Bone marrow (tissue), 2 donors: ENCODE measurements at regions not wholly inside any gene's neighbourhood (a gene's known extent, or its start where the extent isn't known, plus 50 kb on each side); places are given as distances from the start of the nearest gene placed in this dataset.

Experiments
- DNase-seq, 2 donors: peaks; one replicate each; lab custom pipeline; 2025; lab: John Stamatoyannopoulos, UW

DNA sequence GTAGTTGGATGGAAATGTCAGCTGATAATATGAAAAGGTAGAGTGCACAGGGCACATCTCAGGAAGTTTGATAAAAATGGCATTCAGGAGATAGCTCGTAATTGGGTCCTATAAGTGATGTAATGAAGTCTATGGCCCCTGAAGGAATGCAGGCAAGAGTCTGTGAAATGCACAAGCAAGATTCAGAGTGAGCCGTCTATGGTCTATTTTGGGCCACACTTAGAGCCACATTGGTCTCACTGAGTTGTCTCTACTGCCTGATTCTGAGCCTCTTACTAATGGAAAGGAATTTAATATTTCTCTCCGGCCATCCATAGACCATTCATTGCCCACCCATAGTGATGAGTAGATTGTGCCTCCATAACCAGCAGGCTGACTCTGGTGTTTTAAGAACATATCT, 111.3 kb upstream of the KCNN2 start:
- no peak for DNase-seq

GRCh38 chr5:114252226-114252625, 109.6 kb upstream of the KCNN2 start:
- no peak for DNase-seq

- no peak for DNase-seq
Measured at GRCh38 chr5:114255260-114255659, 106.6 kb upstream of the KCNN2 start.

DNA sequence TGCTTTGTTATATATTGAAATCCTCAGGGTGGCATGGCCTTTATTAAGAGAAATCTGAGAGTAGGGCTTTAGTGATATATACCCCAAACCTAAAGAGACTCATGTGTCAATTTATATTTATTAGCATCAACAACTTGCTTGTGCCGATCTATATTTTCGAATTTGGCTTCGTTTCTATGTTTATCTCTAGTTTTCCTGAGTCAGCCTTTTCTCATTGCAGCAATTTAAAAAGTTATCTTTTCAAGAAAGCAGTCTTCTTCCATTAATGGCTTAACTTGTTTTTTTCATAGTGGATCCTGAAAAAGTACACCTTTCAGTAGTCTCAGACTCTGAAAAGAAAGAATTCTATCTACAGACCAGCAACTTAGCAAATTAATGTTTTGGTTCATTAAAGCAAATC, 99.9 kb upstream of the KCNN2 start:
- DNase-seq, result no peak

DNA sequence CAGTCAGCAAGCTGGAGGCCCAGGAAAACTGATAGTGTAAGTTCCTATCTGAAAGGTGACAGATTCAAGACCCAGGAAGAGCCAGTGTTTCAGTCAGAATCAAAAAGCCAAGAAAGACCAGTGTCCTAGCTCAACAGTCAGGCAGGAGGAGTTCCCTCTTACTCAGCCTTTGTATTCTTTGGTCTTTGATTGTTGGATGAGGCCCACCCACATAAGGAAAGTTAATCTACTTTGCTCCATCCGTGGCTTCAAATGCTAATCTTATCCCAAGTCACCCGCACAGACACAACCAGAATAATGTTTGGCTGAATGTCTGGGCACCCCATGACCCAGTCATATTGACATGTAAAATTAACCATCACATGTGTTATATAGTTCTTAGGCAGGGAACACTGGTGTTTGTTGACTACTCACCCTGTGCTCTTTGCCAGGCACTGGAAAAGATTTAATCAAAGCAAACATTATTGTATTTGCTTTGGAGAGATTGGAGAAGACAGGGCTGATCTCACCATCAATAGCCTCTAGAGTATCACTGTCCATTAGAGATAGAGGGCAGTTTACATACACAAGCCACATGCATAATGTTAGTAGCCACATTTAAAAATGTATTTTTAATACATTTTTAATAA, 96.3 kb upstream of the KCNN2 start:
- DNase-seq, result no peak

GRCh38 chr5:114266374-114266773, 95.5 kb upstream of the KCNN2 start:
- DNase-seq, result no peak

DNA sequence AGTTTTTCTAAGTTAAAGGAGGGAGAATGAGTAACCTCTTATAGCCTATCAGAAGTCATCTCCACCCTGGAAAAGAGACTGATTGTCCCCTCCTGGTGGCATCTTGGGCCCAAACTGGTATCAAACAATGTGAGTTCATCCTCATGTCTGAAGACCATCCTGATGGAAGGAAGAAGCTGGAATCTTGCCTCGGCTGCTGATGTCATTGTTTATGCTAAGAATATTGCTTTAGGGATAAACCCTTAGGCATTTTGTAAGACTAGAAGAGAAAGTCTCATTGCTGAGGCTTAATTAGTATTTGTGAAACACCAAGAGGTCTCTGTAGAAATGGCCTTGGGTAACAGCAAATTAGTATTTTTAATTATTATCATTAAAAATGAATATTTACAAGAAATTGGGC, 65.7 kb upstream of the KCNN2 start:
- DNase-seq, result no peak

GRCh38 chr5:114297915-114298314, 64.0 kb upstream of the KCNN2 start:
- no peak for DNase-seq

DNA sequence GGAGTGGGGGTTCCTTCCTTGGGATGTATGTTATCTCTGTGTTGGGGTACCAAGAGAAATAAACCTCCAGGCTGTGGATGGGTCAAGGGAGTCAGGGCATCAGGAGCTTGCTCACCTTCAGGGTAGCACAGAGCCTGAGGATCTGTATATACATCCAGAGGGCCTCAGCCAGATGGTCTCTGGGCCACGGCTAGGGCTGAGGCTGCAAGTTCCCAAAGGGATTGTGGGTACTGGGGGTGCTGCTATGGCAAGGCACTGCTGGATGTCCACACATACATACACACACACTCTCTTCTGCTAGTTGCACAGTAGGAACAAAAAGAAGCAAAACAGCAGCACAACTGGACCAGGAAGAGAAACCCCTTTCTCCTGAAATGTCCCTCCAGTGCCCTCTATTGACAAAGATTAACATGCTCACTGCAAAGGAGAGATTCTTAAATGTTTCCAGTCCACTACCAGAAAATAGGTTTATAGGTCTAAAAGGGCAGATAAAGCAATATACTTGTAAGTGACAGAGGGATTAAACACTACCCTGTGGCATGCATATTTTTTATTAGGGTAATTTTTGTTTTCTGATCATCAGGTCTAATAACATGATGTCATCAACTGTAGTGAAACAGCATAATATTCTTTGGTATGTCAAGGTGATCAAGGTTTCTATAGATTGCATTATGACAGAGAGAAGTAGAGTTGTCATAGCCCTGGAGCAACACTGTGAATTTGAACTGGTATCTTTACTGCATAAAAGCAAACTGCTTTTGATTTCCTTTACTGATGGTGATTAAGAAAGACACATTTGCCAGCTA, 56.3 kb upstream of the KCNN2 start:
- DNase-seq, result no peak

DNA sequence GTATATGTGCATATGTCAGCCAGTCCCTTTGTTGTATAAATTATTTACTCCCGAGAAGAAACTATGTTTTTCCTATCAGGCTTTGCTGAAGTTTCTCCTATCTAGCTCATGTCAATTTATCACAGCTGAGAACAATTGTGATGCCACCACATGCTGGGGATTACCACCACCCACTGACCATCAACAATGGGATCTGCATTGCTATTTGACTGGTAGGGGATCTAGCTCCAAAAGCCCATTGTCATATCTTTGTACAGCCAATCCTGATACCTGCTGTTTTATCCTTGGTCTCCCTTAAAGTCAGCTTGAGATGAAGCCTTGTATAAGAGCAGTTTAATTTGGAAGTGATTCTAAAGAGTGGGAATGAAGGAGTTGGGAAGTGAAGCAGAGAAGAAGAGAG, 53.9 kb upstream of the KCNN2 start:
- DNase-seq, result no peak

- DNase-seq, result no peak
Measured at GRCh38 chr5:114308508-114308907, 53.4 kb upstream of the KCNN2 start.

DNA sequence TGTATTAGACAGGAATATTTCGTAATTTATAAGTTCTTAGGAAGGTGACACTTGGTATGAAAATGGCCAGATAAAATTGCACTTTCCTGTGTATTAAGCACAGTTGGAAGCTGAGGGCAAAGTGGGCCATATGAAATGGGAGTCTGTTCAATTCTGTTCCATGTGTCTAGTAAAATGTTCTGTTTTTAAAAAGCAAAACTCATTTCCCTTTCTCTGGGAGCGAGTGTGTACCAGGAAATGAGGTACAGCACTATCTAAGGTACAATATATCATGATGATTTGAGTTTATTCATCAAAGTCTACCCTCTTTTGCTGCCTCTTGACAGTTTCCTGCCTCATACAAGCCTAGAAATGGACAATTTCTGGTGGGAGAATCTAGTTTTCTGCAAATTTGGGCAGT, 51.2 kb upstream of the KCNN2 start:
- DNase-seq, result no peak

DNA sequence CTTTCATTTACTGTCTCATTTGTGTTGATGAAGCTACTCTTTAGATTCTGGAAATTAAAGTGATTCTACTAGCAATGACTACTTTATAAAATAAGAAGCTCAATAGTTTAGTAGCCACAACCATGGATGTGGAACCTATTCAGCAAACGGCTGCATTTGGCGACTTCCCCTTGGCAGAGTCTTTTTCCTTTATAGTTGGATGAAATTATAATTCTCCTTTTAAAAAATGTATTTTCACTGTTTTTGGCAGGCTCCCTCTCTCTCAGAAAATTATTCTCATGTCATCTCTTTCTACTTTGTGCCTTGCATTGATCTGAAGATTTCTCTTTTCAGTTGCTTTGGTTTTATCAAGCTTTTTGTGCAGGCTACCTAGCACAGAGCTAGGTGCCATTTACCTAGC, 50.6 kb upstream of the KCNN2 start:
- no peak for DNase-seq

- no peak for DNase-seq
Measured at GRCh38 chr5:114311968-114312367, 49.9 kb upstream of the KCNN2 start.
